CD4-positive, alpha-beta T cell (primary cell): ENCODE measurements at regions not wholly inside any gene's neighbourhood (a gene's known extent, or its start where the extent isn't known, plus 50 kb on each side); places are given as distances from the start of the nearest gene placed in this dataset.

Experiments used
- ATAC-seq: fragments of 200-7000 bp; cut with Tn5 transposase; one replicate; pipeline ENCODE4 v1.10.0; 2022; ENCODE audit warnings: mild to moderate bottlenecking; ENCODE audit not compliant: poor library complexity
- CTCF ChIA-PET: fragments of 350-600 bp; sonication (Branson Sonifier 250); formaldehyde crosslinking; loops from one replicate; lab custom pipeline; 2021; ENCODE audit warnings: antibody characterized with exemption, inconsistent platforms; lab: Charles Lee
- POLR2A ChIA-PET: fragments of 350-600 bp; sonication (Branson Sonifier 250); formaldehyde crosslinking; loops from one replicate; lab custom pipeline; 2021; ENCODE audit warnings: antibody characterized with exemption, inconsistent platforms; lab: Charles Lee
- DNase-seq, 14 experiments: peaks; one replicate each; pipeline ENCODE4 v3.0.0-alpha.2; 2013 to 2020; ENCODE audit warnings: mixed read lengths in 2 of 14
- H3K27ac ChIP-seq, 2 donors: one replicate each; pipeline versions ENCODE4 v1.5.1 to v1.7.0; 2013; ENCODE audit warnings: low read length in 2 of 2, low read depth in 1 of 2, mild to moderate bottlenecking in 1 of 2
- H3K27me3 ChIP-seq, 2 experiments: 1 replicate in 1 of 2; 2 replicates in 1 of 2; pipeline versions ENCODE4 v1.6.1 to v1.7.0; 2013; ENCODE audit warnings: low read length in 2 of 2, control low read depth in 1 of 2, mild to moderate bottlenecking in 1 of 2, moderate library complexity in 1 of 2; ENCODE audit not compliant: insufficient read depth in 2 of 2, control insufficient read depth in 1 of 2
- H3K36me3 ChIP-seq: one replicate; pipeline ENCODE4 v1.6.1; 2013; ENCODE audit warnings: low read length, control low read depth; ENCODE audit not compliant: insufficient read depth
- H3K4me1 ChIP-seq: one replicate; pipeline ENCODE4 v1.6.1; 2013; ENCODE audit warnings: low read length, control low read depth; ENCODE audit not compliant: insufficient read depth
- H3K4me3 ChIP-seq: one replicate; pipeline ENCODE4 v1.5.1; 2013; ENCODE audit warnings: mild to moderate bottlenecking, low read length, moderate library complexity
- H3K9me3 ChIP-seq, 2 experiments: 1 replicate in 1 of 2; 2 replicates in 1 of 2; pipeline versions ENCODE4 v1.6.1 to v1.7.0; 2013; ENCODE audit warnings: low read length in 2 of 2, mild to moderate bottlenecking in 2 of 2, control low read depth in 1 of 2, moderate library complexity in 1 of 2; ENCODE audit not compliant: control insufficient read depth in 1 of 2, insufficient read depth in 1 of 2
- H3K27ac Mint-ChIP-seq: one replicate; pipeline ENCODE4 v1.8.0; 2020; ENCODE audit warnings: mixed read lengths
- H3K27me3 Mint-ChIP-seq: one replicate; pipeline ENCODE4 v1.8.0; 2021; ENCODE audit warnings: mixed read lengths
- H3K36me3 Mint-ChIP-seq: one replicate; pipeline ENCODE4 v1.8.0; 2021; ENCODE audit warnings: low read depth, mixed read lengths
- H3K4me1 Mint-ChIP-seq: one replicate; pipeline ENCODE4 v1.8.0; 2021; ENCODE audit warnings: low read depth, mixed read lengths
- H3K4me3 Mint-ChIP-seq: one replicate; pipeline ENCODE4 v1.8.0; 2020; ENCODE audit warnings: mild to moderate bottlenecking, mixed read lengths
- H3K9me3 Mint-ChIP-seq: one replicate; pipeline ENCODE4 v1.8.0; 2020; ENCODE audit warnings: mixed read lengths
- CTCF ChIP-seq: fragments of 200-600 bp; IDR thresholded peaks from one replicate; pipeline ENCODE4 v1.8.0; 2022; ENCODE audit warnings: antibody characterized with exemption, mild to moderate bottlenecking
- intact Hi-C, 2 experiments: fragments of 100-400 bp; cut with DNase I in 1 of 2; cut with micrococcal nuclease in 1 of 2; formaldehyde crosslinking; loops; one replicate each; pipeline versions ENCODE4 v1.15.1 to v1.9.0; 2023 to 2025; cut with DNase I, micrococcal nuclease

- peaks cover 4 to 7% of the 10 kb centered on the region in 2 experiments for H3K27me3 ChIP-seq
- Mint-ChIP-seq H3K36me3 (no peaks in the 10 kb centered on the region), H3K9me3 (peaks cover 3% of the 10 kb centered on the region), H3K4me3 (no peak overlapping the region), H3K27ac (no peak overlapping the region), H3K4me1 (no peaks in the 10 kb centered on the region), H3K27me3 (peaks cover 26% of the 10 kb centered on the region)
- peaks cover 0 to 5% of the 10 kb centered on the region in 2 experiments for H3K9me3 ChIP-seq
- intact Hi-C loops, result no loop called here
- CTCF ChIA-PET, result no interaction called here
- POLR2A ChIA-PET, result no interaction called here
- no peak for TF ChIP-seq CTCF
- no peaks in the 10 kb centered on the region for H3K4me1 ChIP-seq
- DNase-seq (no peak), ATAC-seq (no peak)
- H3K36me3 ChIP-seq, result no peaks in the 10 kb centered on the region
- no peak overlapping the region for H3K27ac ChIP-seq
- no peak overlapping the region for H3K4me3 ChIP-seq
Observed at GRCh38 chr3:11953350-11953749, 50.8 kb upstream of the SYN2 start.

DNA sequence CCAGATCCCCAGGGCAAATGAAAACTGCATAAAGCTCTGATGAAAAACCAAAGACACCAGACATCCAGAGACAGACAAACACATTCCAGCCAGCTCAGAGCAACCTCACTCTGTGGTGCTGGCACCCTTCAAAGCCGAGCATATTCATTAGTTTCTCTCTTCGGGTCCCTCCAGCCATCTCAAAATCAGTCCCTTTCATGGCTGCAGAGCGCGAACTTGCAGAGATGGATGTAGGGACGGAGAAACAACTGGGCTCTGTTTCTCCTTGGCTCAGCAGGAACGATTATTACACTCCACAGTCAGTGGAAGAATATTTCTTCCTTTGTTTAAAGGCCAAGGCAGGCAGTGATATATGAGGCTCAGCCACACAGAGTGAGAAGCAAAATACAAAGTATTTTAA lies 50.4 kb upstream of the SYN2 start:
- no peak for ATAC-seq
- no peak for TF ChIP-seq CTCF
- Mint-ChIP-seq H3K4me1 (no peaks in the 10 kb centered on the region), H3K27ac (no peak overlapping the region), H3K4me3 (no peak overlapping the region), H3K9me3 (peaks cover 3% of the 10 kb centered on the region), H3K36me3 (no peaks in the 10 kb centered on the region), H3K27me3 (peaks cover 24% of the 10 kb centered on the region)
- ChIA-PET CTCF (no interaction called here), POLR2A (no interaction called here)
- Histone ChIP-seq H3K36me3 (no peaks in the 10 kb centered on the region), H3K4me1 (no peaks in the 10 kb centered on the region), H3K9me3 (peaks cover 0 to 5% of the 10 kb centered on the region in 2 experiments), H3K4me3 (no peak overlapping the region), H3K27me3 (peaks cover 3 to 7% of the 10 kb centered on the region in 2 experiments), H3K27ac (no peak overlapping the region)
- no peak for DNase-seq
- intact Hi-C loops, result no loop called here

DNA sequence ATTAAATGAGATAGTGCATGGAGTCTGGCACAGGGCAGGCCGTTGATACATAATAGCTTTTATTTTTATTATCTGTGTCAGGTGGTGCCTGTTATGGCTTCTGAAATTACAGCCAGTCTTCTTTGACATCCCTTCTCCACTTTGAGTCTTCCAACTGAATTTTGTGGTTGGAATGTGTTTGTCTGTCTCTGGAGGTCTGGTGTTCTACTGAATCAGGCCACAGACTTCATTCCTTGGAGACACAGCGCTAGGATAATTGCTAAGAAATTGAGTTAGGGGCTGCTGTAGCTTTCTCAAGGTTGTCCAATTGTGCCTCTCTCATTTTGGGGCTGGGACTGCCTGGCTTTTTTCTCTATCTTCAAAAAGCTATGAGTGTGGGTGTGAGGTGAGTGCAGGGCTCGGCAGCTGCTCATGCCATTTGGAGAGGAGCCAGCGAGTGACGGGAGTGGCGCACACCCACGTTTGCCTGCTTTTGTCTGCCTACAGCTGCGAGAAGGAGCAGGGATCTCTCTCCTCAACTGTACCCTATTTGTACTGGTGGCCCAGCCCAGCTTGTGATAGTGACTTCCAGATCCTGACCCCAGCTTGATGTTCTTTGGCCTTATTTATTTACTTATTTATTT lies 49.8 kb upstream of the SYN2 start:
- intact Hi-C loops, result no loop called here
- ATAC-seq (no peak), DNase-seq (no peak)
- TF ChIP-seq CTCF, result no peak
- ChIA-PET POLR2A (no interaction called here), CTCF (no interaction called here)
- Histone ChIP-seq H3K27me3 (peaks cover 3 to 6% of the 10 kb centered on the region in 2 experiments), H3K27ac (no peak overlapping the region), H3K36me3 (no peaks in the 10 kb centered on the region), H3K4me1 (no peaks in the 10 kb centered on the region), H3K9me3 (peaks cover 0 to 5% of the 10 kb centered on the region in 2 experiments), H3K4me3 (no peak overlapping the region)
- Mint-ChIP-seq H3K4me1 (no peaks in the 10 kb centered on the region), H3K27ac (no peak overlapping the region), H3K27me3 (peaks cover 18% of the 10 kb centered on the region), H3K4me3 (no peak overlapping the region), H3K9me3 (peaks cover 3% of the 10 kb centered on the region), H3K36me3 (no peaks in the 10 kb centered on the region)
